ENCODE measurements at regions not wholly inside any gene's neighbourhood (a gene's known extent, or its start where the extent isn't known, plus 50 kb on each side); places are given as distances from the start of the nearest gene placed in this dataset.

- no peak for DNase-seq
Measured at GRCh38 chr16:66240631-66241395, 125.7 kb upstream of the CDH5 start.

- DNase-seq: no peak
Measured at GRCh38 chr16:66240088-66240487, 126.4 kb upstream of the CDH5 start.

GRCh38 chr16:66238696-66239095 lies 127.8 kb upstream of the CDH5 start:
- DNase-seq: no peak

GRCh38 chr16:66236301-66236700 lies 130.2 kb upstream of the CDH5 start:
- DNase-seq: no peak

- DNase-seq: no peak
Measured at GRCh38 chr16:66231452-66232160, 134.9 kb upstream of the CDH5 start.

GRCh38 chr16:66229651-66230050 lies 136.8 kb upstream of the CDH5 start:
- DNase-seq: no peak

GRCh38 chr16:66228792-66229191 lies 137.7 kb upstream of the CDH5 start:
- DNase-seq: no peak

GRCh38 chr16:66227766-66228530 lies 138.5 kb upstream of the CDH5 start:
- no peak for DNase-seq

GRCh38 chr16:66226762-66227161 lies 139.7 kb upstream of the CDH5 start:
- DNase-seq: no peak

- no peak for DNase-seq
Measured at GRCh38 chr16:66225696-66226095, 140.8 kb upstream of the CDH5 start.

- DNase-seq: no peak
Measured at GRCh38 chr16:66224626-66225025, 141.9 kb upstream of the CDH5 start.

GRCh38 chr16:66224186-66224585 lies 142.3 kb upstream of the CDH5 start:
- DNase-seq: no peak

GRCh38 chr16:66223176-66223780 lies 143.2 kb upstream of the CDH5 start:
- no peak for DNase-seq

- no peak for DNase-seq
Measured at GRCh38 chr16:66222756-66223155, 143.7 kb upstream of the CDH5 start.

GRCh38 chr16:66220702-66221101 lies 145.8 kb upstream of the CDH5 start:
- no peak for DNase-seq

- no peak for DNase-seq
Measured at GRCh38 chr16:66219491-66219890, 147.0 kb upstream of the CDH5 start.

- no peak for DNase-seq
Measured at GRCh38 chr16:66212428-66212827, 154.1 kb upstream of the CDH5 start.

GRCh38 chr16:66211651-66212050 lies 154.8 kb upstream of the CDH5 start:
- DNase-seq: no peak

GRCh38 chr16:66207883-66208265 lies 158.6 kb upstream of the CDH5 start:
- no peak for DNase-seq

- DNase-seq: no peak
Measured at GRCh38 chr16:66207139-66207882, 159.2 kb upstream of the CDH5 start.

GRCh38 chr16:66206363-66206762 lies 160.1 kb upstream of the CDH5 start:
- DNase-seq: no peak

Data from activated CD4-positive, alpha-beta T cell treated with anti-CD3 and anti-CD28 coated beads, Interleukin-2, amount 50 U/mL, for 1 hour (primary cell).